Mesendoderm (in vitro differentiated cells): ENCODE measurements at regions not wholly inside any gene's neighbourhood (a gene's known extent, or its start where the extent isn't known, plus 50 kb on each side); places are given as distances from the start of the nearest gene placed in this dataset.

Experiments
- DNase-seq: peaks from one replicate; pipeline ENCODE4 v3.0.0; 2013
- H2AK5ac ChIP-seq: 2 replicates; pipeline ENCODE4 v1.6.1; 2013; ENCODE audit warnings: low read length, inconsistent platforms
- H2BK120ac ChIP-seq: 2 replicates; pipeline ENCODE4 v1.6.1; 2013; ENCODE audit warnings: low read depth, mild to moderate bottlenecking, low read length, moderate library complexity, mixed read lengths
- H2BK15ac ChIP-seq: replicated peaks from 2 replicates; pipeline ENCODE4 v1.6.1; 2013; ENCODE audit warnings: low read depth, mild to moderate bottlenecking, moderate library complexity
- H2BK5ac ChIP-seq: 2 replicates; pipeline ENCODE4 v1.6.1; 2013; ENCODE audit warnings: low read length, inconsistent platforms
- H3K18ac ChIP-seq: 2 replicates; pipeline ENCODE4 v1.6.1; 2013; ENCODE audit warnings: mild to moderate bottlenecking, low read length, mixed read lengths
- H3K23ac ChIP-seq: one replicate; pipeline ENCODE4 v1.6.1; 2013; ENCODE audit warnings: low read length
- H3K27ac ChIP-seq: 2 replicates; pipeline ENCODE4 v1.5.1; 2013; ENCODE audit warnings: low read depth, mild to moderate bottlenecking, inconsistent platforms, low read length, moderate library complexity
- H3K27me3 ChIP-seq: 2 replicates; pipeline ENCODE4 v1.6.1; 2013; ENCODE audit warnings: low read length, control low read depth, mild to moderate bottlenecking, inconsistent platforms; ENCODE audit not compliant: insufficient read depth, poor library complexity
- H3K36me3 ChIP-seq: 2 replicates; pipeline ENCODE4 v1.6.1; 2013; ENCODE audit warnings: low read length, inconsistent platforms; ENCODE audit not compliant: control insufficient read depth, insufficient read depth
- H3K4ac ChIP-seq: one replicate; pipeline ENCODE4 v1.6.1; 2013; ENCODE audit warnings: low read depth, mild to moderate bottlenecking, low read length, moderate library complexity
- H3K4me1 ChIP-seq: 2 replicates; pipeline ENCODE4 v1.6.1; 2013; ENCODE audit warnings: low read depth, low read length, inconsistent platforms; ENCODE audit not compliant: control insufficient read depth
- H3K4me2 ChIP-seq: 2 replicates; pipeline ENCODE4 v1.6.1; 2013; ENCODE audit warnings: low read length
- H3K4me3 ChIP-seq: 2 replicates; pipeline ENCODE4 v1.5.1; 2013; ENCODE audit warnings: mild to moderate bottlenecking, low read length
- H3K56ac ChIP-seq: one replicate; pipeline ENCODE4 v1.6.1; 2013; ENCODE audit warnings: low read length
- H3K79me1 ChIP-seq: 2 replicates; pipeline ENCODE4 v1.6.1; 2013; ENCODE audit warnings: low read length, inconsistent platforms
- H3K79me2 ChIP-seq: 2 replicates; pipeline ENCODE4 v1.6.1; 2013; ENCODE audit warnings: mild to moderate bottlenecking, low read length; ENCODE audit not compliant: control insufficient read depth, insufficient read depth
- H3K9ac ChIP-seq: 2 replicates; pipeline ENCODE4 v1.6.1; 2013; ENCODE audit warnings: low read length, inconsistent platforms
- H4K5ac ChIP-seq: one replicate; pipeline ENCODE4 v1.6.1; 2013; ENCODE audit warnings: low read length
- H4K8ac ChIP-seq: one replicate; pipeline ENCODE4 v1.6.1; 2013; ENCODE audit warnings: low read depth, mild to moderate bottlenecking, control low read depth, low read length, moderate library complexity
- WGBS: extraction: QIAGEN DNeasy Blood & Tissue Kit; methylation state at CpG from one replicate; pipeline ENCODE4 v1.1.7; 2013; ENCODE audit warnings: low lambda C conversion rate, missing lambda C conversion rate; ENCODE audit not compliant: insufficient coverage; ENCODE audit errors: extremely low coverage; 5-methylcytosine and 5-hydroxymethylcytosine counted together

DNA sequence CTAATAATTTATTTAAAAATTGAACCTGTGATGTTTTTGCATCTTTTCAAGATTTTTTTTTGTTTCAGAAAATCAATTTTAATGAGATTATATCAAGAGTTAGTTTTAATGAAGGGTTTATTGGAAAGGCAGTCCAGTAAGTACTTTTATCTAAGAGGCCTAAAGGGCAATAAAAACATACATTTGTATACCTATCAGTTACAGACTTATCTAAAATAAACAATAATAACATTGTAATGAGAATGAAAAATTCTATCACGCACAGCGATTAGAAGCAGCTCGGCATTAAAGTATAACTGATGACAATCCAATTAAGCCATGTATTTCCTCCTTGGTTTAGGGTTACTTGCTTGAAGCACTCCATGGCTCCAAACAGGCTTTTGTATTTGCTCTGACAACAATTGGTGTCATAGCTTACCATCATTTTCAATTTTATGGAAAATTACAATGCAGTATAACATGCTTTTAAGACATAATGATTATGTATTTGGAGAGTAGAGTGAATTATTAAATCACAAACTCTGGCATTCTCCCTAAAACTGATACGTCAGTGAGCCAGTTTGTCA is 629.4 kb downstream of the TSN start:
- no peaks in the 10 kb centered on the region for H3K79me2 ChIP-seq
- H3K36me3 ChIP-seq: no peaks in the 10 kb centered on the region
- no peaks in the 10 kb centered on the region for H3K4me1 ChIP-seq
- H3K18ac ChIP-seq: no peak overlapping the region
- H2BK120ac ChIP-seq: no peak overlapping the region
- no peaks in the 10 kb centered on the region for H3K79me1 ChIP-seq
- H3K4me2 ChIP-seq: no peak overlapping the region
- no peak overlapping the region for H3K4me3 ChIP-seq
- no peak overlapping the region for H4K8ac ChIP-seq
- no peak overlapping the region for H3K56ac ChIP-seq
- H3K27ac ChIP-seq: no peak overlapping the region
- H2BK5ac ChIP-seq: no peak overlapping the region
- DNase-seq: no peak
- no peak overlapping the region for H2AK5ac ChIP-seq
- no CpG with 5 or more reads among the region's 4 CpGs for WGBS
- no peaks in the 10 kb centered on the region for H3K27me3 ChIP-seq
- no peak overlapping the region for H3K9ac ChIP-seq
- H3K23ac ChIP-seq: no peak overlapping the region
- H3K4ac ChIP-seq: no peak overlapping the region
- no peak overlapping the region for H4K5ac ChIP-seq
- H2BK15ac ChIP-seq: no peak overlapping the region

DNA sequence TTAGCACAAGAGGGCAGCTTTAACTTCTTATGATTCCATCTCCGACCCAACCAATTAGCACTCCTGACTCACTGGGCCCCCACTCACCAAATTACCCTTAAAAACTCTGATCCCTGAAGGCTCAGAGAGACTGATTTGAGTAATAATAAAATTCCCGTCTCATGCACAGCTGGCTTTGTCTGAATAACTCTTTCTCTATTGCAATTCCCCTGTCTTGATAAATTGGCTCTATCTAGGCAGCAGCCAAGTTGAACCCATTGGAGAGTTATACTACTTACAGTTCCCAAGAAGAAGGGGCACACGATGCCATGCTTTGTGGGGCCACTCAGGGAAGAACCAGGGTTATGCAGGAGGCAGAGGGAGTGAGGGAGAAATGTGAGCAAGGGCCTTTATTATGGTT is 632.8 kb downstream of the TSN start:
- Histone ChIP-seq H3K4me1 (no peaks in the 10 kb centered on the region), H4K8ac (no peak overlapping the region), H3K56ac (no peak overlapping the region), H3K18ac (no peak overlapping the region), H3K36me3 (no peaks in the 10 kb centered on the region), H3K79me2 (no peaks in the 10 kb centered on the region), H4K5ac (no peak overlapping the region), H2BK5ac (no peak overlapping the region), H3K79me1 (no peaks in the 10 kb centered on the region), H3K27ac (no peak overlapping the region), H2BK120ac (no peak overlapping the region), H3K4me2 (no peak overlapping the region), H3K27me3 (no peaks in the 10 kb centered on the region), H2BK15ac (no peak overlapping the region), H3K4me3 (no peak overlapping the region), H3K23ac (no peak overlapping the region), H3K9ac (no peak overlapping the region), H2AK5ac (no peak overlapping the region), H3K4ac (no peak overlapping the region)
- no CpG with 5 or more reads among the region's 3 CpGs for WGBS
- no peak for DNase-seq

DNA sequence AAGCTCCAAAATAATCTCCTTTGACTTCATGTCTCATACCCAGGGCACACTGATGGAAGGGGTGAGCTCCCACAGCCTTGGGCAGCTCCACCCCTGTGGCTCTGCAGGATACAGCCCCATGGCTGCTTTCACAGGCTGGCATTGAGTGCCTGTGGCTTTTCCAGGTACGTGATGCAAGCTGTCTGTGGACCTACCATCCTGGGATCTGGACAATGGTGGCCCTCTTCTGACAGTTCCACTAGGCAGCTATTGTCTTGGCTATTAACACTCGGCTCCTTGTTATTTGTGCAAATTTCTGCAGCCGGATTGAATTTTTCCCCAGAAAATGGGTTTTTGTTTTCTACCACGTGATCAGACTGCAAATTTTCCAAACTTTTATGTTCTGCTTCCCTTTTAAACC is 634.2 kb downstream of the TSN start:
- WGBS: no CpG with 5 or more reads among the region's 4 CpGs
- no peaks in the 10 kb centered on the region for H3K27me3 ChIP-seq
- no peak overlapping the region for H3K23ac ChIP-seq
- no peak overlapping the region for H3K27ac ChIP-seq
- H3K79me2 ChIP-seq: no peaks in the 10 kb centered on the region
- no peak overlapping the region for H3K4me2 ChIP-seq
- H3K36me3 ChIP-seq: no peaks in the 10 kb centered on the region
- H2AK5ac ChIP-seq: no peak overlapping the region
- H3K9ac ChIP-seq: no peak overlapping the region
- no peak overlapping the region for H3K18ac ChIP-seq
- H2BK5ac ChIP-seq: no peak overlapping the region
- no peak overlapping the region for H3K4ac ChIP-seq
- no peak overlapping the region for H3K4me3 ChIP-seq
- no peak overlapping the region for H2BK120ac ChIP-seq
- no peak overlapping the region for H4K5ac ChIP-seq
- no peak overlapping the region for H4K8ac ChIP-seq
- no peak overlapping the region for H2BK15ac ChIP-seq
- H3K79me1 ChIP-seq: no peaks in the 10 kb centered on the region
- no peaks in the 10 kb centered on the region for H3K4me1 ChIP-seq
- no peak for DNase-seq
- no peak overlapping the region for H3K56ac ChIP-seq

DNA sequence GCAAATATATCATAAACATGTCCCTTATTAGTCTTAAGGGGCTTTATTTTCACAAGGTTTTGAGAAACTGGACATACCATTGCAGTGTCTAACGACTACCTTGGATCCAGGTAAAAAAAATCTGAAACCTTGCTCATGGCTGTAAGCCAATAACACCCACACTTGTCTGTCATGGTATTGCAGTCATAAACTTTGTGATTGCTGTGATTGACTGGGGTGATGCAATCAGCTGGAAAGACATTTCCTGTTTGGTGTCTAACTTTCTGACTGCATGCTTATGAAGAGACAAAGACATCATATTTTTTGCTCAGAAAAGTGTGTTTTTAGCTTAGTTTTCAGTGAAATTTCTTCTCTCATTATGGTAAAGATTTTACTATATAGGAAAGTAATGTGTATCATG is 635.0 kb downstream of the TSN start:
- Histone ChIP-seq H3K4me1 (no peaks in the 10 kb centered on the region), H3K23ac (no peak overlapping the region), H3K4ac (no peak overlapping the region), H3K56ac (no peak overlapping the region), H2BK120ac (no peak overlapping the region), H2BK5ac (no peak overlapping the region), H4K5ac (no peak overlapping the region), H3K4me2 (no peak overlapping the region), H3K4me3 (no peak overlapping the region), H3K27ac (no peak overlapping the region), H3K79me2 (no peaks in the 10 kb centered on the region), H4K8ac (no peak overlapping the region), H2BK15ac (no peak overlapping the region), H3K36me3 (no peaks in the 10 kb centered on the region), H3K79me1 (no peaks in the 10 kb centered on the region), H3K9ac (no peak overlapping the region), H3K18ac (no peak overlapping the region), H3K27me3 (no peaks in the 10 kb centered on the region), H2AK5ac (no peak overlapping the region)
- WGBS: no CpG with 5 or more reads among the region's 1 CpG
- DNase-seq: peak; percentile 1

DNA sequence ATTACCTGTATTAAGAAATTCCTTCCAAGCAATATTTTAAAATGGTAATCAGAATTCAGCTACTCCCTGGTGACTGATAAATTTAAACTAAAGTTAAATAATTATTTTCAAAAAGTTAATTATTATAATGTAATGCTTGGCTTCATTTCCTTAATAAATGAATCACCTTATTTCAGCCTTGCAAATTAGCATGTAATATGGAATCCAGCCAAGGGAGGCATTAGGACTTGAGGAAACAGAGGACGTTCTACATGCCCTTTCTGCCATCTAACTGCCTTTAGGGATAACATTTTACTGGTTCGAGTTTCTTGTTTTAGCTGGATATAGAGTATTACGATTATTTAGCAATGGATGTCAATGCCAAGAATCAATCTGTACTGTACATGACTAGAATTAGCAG is 636.3 kb downstream of the TSN start:
- Histone ChIP-seq H3K79me1 (no peaks in the 10 kb centered on the region), H3K9ac (no peak overlapping the region)
- no CpG with 5 or more reads among the region's 3 CpGs for WGBS

DNA sequence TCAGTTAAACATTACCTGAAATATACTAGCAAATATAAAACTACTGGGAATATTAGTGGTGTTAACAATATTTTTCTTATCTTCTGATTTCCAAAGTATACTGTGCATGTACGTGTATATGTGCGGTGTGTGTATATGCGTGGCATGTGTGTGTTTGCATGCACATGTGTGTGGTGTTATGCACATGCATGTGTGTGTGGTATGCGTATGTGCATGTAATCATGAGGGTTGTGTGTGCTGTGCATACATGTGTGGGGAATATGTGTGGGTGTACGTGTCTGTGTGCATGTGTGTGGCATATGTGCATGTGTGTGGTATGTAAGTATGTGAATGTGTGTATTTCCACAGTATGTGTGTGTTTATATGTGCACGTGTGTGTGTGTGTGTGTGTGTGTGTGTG is 640.2 kb downstream of the TSN start:
- Histone ChIP-seq H3K4me2 (no peak overlapping the region), H3K27ac (no peak overlapping the region), H3K23ac (no peak overlapping the region), H3K4me3 (no peak overlapping the region), H4K8ac (no peak overlapping the region), H3K18ac (no peak overlapping the region), H2BK120ac (no peak overlapping the region), H3K9ac (no peak overlapping the region), H3K56ac (no peak overlapping the region), H2BK5ac (no peak overlapping the region), H2AK5ac (no peak overlapping the region), H4K5ac (no peak overlapping the region), H2BK15ac (no peak overlapping the region), H3K79me2 (no peaks in the 10 kb centered on the region), H3K4me1 (no peaks in the 10 kb centered on the region), H3K36me3 (no peaks in the 10 kb centered on the region), H3K27me3 (no peaks in the 10 kb centered on the region), H3K4ac (no peak overlapping the region), H3K79me1 (no peaks in the 10 kb centered on the region)
- DNase-seq: no peak
- WGBS: no CpG with 5 or more reads among the region's 6 CpGs

More for the DNA sequence above, 636.3 kb downstream of the TSN start:
- no peak overlapping the region for H3K4me3 ChIP-seq
- H3K18ac ChIP-seq: no peak overlapping the region
- H2AK5ac ChIP-seq: no peak overlapping the region
- H3K27ac ChIP-seq: no peak overlapping the region
- no peak for DNase-seq
- no peak overlapping the region for H3K56ac ChIP-seq
- no peaks in the 10 kb centered on the region for H3K79me2 ChIP-seq
- H3K4me2 ChIP-seq: no peak overlapping the region
- no peak overlapping the region for H2BK120ac ChIP-seq
- H4K5ac ChIP-seq: no peak overlapping the region
- H3K27me3 ChIP-seq: no peaks in the 10 kb centered on the region
- no peak overlapping the region for H3K4ac ChIP-seq
- H2BK15ac ChIP-seq: no peak overlapping the region
- no peaks in the 10 kb centered on the region for H3K4me1 ChIP-seq
- H3K23ac ChIP-seq: no peak overlapping the region
- no peaks in the 10 kb centered on the region for H3K36me3 ChIP-seq
- H4K8ac ChIP-seq: no peak overlapping the region
- no peak overlapping the region for H2BK5ac ChIP-seq
